NCI-H526 (cell line): ENCODE measurements at regions not wholly inside any gene's neighbourhood (a gene's known extent, or its start where the extent isn't known, plus 50 kb on each side); places are given as distances from the start of the nearest gene placed in this dataset.

Experiments used
- DNase-seq, 2 experiments: peaks; one replicate each; lab custom pipeline; 2025; lab: John Stamatoyannopoulos, UW

DNA sequence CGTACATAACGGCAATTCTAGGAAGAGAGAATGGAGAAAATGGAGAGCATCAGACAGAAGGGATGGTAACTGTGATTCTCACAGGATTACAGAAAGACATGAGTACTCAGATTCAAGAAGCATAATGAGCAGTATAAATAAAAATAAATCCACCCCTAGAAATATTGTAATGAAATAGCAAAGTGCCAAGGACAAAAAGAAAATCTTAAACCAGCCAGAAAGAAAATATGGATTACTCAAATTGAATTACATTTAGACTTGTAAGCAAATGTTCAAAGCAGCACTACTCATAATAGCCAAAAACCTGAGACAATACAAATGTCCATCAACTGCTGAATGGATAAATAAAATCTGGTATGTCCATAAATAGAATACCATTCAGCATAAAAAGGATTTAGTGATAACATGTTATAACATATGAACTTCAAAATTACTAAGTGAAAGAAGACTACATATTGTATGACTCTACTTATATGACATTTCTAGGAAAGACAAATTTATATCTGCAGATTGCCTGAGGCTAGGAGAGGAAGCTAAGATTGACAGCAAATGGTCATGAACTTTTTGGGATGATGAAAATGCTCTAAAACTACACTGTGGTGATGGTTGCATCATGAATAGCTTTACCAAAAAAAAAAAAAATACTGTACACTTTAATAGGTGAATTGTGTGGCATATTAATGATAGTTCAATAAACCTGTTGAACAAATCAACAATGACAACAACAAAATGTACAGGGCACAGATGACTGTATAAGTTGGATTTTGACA is 63.4 kb upstream of the SPTBN1 start:
- no peak for DNase-seq

DNA sequence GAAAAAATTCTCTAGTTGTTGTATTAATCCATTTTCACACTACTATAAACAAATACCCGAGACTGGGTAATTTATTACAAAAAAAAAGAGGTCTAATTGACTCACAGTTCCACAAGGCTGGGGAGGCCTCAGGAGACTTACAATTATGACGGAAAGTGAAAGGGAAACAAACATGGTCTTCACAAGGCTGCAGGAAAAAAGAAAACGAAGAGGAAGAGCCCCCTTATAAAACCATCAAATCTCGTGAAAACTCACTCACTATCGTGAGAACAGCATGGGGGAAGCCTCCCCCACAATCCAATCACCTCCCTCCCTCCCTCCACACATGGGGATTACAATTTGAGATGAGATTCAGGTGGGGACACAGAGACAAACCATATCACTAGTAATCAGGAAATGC is 61.7 kb upstream of the SPTBN1 start:
- DNase-seq, result no peak

DNA sequence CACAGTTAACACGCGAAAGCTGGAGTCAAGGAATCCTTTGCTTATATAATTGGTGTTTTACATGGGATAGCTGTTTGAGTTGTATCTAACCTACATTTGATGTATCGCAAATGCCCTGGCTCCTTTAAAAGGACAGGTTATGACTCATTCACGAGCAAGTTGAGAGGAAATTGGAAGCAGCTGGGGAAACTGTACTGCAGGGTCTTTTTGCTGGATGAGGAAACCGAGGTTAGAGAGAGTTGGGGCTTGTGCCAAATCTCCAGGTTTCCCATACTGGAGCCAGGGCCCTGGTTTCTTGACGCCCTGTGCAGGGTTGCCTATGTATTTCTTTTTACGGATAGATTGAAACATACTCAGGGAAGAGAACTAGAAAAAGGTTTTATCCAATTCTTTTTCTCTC is 60.0 kb upstream of the SPTBN1 start:
- no peak for DNase-seq

DNA sequence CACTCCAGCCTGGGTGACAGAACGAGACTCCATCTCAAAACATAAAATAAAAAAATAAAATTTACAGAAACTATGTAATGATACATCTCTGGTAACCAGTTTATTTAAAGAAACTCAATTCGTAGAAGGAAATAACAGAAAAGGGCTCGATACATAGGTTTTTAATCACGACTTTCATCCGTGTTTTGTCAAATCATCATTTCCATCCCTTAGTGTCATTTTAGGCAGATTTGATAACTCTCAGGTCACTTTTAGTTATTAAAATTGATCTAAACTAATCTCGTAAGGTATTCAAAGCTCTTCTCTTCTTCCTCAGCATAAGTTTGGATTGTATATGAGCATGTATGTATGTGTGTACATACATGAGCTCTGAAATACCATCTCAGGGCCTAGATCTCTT is 59.3 kb upstream of the SPTBN1 start:
- no peak for DNase-seq

DNA sequence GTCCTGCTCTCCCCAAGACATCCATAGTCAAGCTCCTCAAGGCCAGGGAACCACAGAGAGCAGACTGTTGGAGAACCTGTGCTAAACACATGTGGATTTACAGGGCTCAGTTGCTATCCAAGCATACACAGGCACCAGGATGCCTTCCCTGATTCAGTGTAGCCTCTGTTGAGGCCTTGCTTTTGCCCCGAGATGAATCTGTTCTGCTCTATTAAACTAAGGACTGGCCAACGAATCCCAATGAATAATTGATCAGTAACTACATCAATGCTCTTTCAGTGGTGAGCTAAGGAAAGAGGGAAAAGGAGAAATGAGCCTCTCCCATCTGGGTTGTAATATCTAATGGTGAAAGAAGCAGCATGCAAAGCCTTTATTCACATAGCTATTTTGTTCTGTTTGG is 58.7 kb upstream of the SPTBN1 start:
- DNase-seq, result no peak

DNA sequence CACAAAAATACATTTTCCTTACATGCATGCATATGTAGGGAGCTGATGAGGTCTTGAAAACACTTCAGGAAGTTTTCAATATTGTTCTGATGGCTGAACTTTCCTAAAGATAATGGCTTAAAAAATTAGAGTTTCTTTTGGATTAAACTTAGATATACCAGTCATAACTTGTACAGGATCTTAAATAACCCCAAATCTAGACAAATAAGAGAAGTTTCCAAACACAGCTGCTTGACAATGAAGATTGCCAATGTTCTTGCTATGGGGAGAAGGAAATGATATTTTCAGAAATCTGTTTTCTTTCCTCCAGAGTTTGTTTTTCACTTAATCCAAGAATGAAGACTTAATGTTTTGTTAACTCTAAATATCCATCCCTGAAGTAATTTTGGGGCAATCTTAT is 54.6 kb upstream of the SPTBN1 start:
- no peak for DNase-seq

DNA sequence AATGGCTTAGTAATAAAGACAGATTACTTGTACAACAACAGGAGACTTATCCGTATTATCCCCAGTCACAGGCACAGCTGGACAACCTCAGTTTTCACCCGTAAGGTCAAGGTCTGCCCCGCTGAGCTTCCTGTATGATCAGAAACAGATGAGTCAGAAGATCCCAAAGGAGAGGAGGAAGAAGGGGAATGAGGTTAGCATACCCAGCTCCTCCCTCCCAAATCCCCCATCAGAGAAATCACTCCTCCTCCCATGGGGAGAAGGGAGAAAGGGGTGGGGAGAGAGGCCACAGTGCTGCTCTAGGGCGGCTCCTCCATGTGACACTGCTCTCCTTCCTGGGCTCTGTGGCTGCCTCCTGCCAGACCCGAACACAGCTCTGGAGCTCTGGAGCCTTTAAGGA is 53.8 kb upstream of the SPTBN1 start:
- DNase-seq, result no peak

DNA sequence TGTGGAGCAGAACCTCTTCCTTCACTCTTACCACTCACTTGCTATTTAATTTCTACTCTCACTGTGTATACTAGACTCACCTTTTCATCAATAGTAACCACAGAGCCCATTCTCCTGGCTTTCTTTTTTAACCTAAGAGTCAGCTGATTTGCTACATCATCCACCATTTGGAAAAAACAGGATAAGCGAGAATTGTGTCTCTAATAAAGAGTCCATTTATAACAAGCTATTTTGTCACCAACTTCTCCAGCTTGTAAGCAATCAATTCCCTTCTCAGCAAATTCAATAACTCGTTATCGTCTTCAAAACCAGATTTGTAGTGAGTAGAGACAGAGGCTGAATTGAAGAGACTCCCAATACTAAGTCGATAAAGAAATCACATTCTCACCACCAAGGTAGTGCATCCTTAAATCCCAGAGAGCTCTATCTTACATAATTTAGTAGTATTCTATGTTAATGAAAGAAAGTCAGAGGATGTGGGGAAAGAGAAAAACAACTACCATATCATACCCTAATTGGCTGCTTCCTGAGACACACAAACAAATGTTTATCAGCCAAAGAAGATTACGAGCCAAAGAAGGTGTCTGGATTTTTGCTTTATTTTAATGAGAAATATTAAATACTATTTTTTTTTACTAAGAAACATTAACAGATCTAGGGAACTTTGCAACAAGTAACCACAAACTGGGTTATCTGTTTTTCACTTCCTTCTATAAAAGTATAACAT is 52.5 kb upstream of the SPTBN1 start:
- no peak for DNase-seq

DNA sequence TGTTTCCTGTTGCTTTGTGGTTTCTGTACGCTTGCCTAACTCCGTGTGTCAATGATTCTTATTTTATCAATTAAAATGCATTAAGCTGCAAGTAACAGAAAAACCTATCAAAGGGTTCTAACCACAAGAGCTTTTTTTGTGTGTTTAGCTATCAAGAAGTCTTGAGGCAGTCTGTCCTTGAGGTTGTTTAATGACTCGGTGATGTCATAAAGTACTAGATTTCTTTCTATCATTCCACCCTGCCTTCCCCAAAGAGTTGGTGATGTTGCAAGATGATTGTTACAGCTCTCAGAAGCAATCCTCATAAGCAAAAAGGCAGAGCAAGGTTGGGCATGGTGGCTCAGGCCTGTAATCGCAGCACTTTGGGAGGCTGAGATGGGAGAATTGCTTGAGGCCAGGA is 51.9 kb upstream of the SPTBN1 start:
- no peak for DNase-seq

DNA sequence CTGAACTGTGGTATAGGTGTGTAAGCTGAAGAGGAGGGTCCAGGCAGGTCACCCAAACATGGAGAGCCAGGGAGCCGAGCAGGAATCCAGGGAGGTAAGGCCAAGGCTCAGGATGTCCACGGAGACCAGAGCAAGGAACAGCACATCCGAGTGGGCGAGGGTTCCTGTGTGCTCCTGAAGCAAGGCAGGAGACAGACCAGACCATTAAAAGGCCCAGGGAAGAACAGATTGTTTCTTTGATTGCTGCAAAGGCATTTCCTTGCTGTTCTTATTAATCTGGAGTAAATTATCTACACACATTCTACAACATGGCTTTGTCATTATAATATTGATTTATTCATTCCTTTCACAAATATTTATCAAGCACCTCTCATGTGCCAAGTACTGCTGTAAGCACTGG is 50.1 kb upstream of the SPTBN1 start:
- DNase-seq, result peak in 1 of 2 experiments; percentile 78
